Right lung (tissue), 2 donors: ENCODE measurements at regions not wholly inside any gene's neighbourhood (a gene's known extent, or its start where the extent isn't known, plus 50 kb on each side); places are given as distances from the start of the nearest gene placed in this dataset.
"Not testable (repeated sequence)": the region's sequence is repeated elsewhere in the genome, so short reads cannot be mapped to it uniquely, and the experiment has no call there.

Experiments used
- DNase-seq, 2 donors: peaks; one replicate each; pipeline ENCODE4 v3.0.0-alpha.2; 2013

GRCh38 chr10:85459906-85460305 is 906.7 kb downstream of the GRID1 start:
- DNase-seq, result no peak

DNA sequence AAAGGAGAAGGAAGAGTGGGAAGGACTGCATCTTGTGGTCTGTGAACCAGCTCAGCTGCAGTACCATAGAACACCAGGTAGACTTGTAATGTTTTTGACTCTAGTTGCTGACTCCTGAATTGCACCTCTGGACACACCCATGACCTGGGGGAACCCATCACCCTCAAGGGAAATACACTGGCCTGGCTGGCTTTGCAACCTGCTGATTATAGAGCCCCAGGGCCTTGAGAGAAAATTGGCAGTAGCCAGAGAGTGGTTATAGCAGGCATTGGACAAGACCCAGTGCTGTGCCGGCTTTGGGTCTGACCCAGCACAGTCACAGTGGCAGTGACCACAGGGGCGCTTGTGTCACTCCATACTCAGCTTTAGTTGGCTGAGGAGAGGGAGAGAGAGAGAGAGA is 902.3 kb downstream of the GRID1 start:
- no peak for DNase-seq

DNA sequence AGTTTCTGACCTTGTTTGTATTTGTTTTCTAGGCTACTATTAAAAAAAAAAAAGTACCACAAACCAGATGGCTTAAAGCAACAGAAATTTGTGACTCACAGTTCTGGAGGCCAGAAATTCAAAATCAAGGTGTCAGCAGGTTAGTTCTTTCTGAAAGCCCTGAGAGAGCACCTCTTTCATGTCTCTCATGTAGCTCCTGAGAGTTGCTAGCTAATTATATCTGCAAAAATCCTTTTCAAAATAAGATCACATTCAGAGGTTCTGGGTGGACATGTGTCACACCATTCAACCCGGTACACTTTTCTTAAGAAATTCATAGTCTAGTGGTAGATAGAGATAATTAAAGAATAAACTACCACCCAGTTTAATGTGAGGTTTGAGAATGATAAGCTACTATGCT is 888.6 kb downstream of the GRID1 start:
- no peak for DNase-seq

- no peak for DNase-seq
These were observed 876.2 kb downstream of the GRID1 start for GRCh38 chr10:85490431-85490830.

- DNase-seq, result no peak
These were observed 874.9 kb downstream of the GRID1 start for GRCh38 chr10:85491652-85492051.

- DNase-seq, result no peak
These were observed 873.9 kb downstream of the GRID1 start for GRCh38 chr10:85492684-85493083.

GRCh38 chr10:85493703-85494102 is 872.9 kb downstream of the GRID1 start:
- DNase-seq, result no peak

DNA sequence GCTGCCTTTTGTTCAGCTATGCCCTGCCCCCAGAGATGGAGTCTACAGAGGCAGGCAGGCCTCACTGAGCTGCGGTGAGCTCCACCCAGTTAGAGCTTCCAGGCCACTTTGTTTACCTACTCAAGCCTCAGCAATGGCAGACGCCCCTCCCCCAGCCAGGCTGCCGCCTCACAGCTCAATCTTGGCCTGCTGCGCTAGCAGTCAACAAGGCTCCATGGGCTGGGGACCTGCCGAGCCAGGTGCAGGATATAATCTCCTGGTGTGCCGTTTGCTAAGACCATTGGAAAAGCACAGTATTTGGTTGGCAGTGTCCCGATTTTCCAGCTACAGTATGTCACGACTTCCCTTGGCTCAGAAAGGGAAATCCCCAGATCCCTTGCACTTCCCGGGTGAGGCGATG is 862.0 kb downstream of the GRID1 start:
- DNase-seq, result not testable (repeated sequence)

GRCh38 chr10:85508159-85508558 is 858.4 kb downstream of the GRID1 start:
- no peak for DNase-seq

DNA sequence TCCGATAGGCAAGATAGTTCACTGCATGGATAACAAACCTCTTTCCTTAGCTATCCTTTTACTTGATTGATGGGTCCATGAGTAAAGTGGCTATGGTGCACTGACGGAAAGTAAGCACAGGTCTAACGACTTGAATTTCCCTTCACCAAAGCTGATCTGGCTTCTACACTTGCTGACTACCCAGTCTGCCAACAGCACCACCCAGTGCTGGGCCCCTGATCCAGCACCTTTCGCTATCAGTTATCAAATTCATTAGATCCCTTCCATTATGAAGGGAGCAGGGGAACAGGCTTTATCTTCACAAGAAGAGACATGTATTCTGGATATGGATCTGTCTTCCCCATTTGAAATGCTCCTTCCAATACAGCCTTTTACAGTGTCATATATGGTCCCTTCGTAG is 855.9 kb downstream of the GRID1 start:
- no peak for DNase-seq

GRCh38 chr10:85513436-85513835 is 853.2 kb downstream of the GRID1 start:
- DNase-seq, result no peak

DNA sequence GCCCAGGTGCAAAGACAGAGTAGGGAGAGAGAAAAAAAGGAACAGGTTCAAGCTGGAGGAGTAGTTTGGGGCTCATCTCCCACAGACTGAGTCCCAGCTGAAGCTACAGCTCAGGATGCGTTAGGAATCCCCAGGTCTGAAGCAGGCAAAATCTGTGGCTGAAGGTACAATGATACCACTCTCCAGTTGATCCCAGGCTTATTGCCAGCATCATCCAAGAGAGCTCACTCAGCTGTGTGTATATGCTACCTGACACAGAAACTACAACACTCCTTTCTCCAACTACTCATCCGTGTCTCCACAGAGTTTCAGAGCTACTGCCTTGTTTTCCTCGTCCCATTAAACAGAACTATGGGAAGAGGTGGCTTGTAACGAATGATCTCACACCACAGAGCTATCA is 851.3 kb downstream of the GRID1 start:
- no peak for DNase-seq

DNA sequence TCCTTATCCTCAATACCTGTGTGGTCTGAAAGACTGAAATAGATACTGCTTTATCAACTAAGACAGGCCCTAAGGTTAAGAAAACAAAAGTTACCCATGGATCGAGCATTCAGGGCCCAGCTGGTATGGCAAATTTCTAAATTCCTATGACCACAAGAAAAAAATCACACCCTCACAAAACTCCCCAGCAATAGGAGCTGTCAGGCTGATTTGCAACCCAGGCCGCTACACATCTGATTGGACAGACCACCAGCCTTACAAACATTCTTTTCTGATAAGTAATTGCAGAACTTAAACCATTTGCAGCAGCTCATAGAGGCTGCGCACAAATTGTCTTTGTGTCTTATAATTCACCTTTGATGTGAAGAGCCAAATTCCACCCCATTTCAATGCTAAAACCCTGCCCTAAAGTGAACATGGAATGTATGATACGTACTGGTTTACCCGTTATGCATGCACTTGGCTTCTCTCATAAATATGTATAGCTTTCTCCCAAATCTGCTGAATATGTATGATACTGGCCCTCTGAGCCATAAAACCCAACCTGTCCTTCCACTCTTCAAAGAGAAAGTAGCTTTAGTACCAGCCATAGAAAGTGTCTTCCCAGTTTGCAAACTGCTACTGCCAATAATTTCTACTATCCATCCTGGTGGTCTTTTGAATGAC is 842.5 kb downstream of the GRID1 start:
- DNase-seq, result no peak

- DNase-seq, result no peak
These were observed 838.8 kb downstream of the GRID1 start for GRCh38 chr10:85527616-85528317.

- DNase-seq, result no peak
These were observed 838.3 kb downstream of the GRID1 start for GRCh38 chr10:85528318-85528652.

DNA sequence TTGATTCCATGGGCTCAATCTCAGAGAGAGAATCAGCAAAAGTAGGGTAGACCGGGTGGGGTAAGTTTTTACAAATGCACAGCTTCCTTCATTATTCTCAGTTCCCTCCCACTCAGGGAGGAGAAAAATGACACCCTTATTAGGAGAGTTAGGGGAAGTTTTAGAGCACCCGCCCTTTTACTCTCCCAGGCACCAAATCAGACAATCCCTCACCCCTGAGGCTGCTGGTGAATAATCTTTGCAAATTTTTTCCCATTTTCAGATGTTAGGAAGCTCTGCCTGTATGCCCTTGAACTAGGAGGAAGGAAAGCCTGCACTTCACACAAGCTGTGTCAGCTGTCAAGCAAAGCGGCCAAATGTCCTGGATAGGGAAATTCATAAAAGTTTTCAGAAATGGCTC is 834.9 kb downstream of the GRID1 start:
- no peak for DNase-seq

DNA sequence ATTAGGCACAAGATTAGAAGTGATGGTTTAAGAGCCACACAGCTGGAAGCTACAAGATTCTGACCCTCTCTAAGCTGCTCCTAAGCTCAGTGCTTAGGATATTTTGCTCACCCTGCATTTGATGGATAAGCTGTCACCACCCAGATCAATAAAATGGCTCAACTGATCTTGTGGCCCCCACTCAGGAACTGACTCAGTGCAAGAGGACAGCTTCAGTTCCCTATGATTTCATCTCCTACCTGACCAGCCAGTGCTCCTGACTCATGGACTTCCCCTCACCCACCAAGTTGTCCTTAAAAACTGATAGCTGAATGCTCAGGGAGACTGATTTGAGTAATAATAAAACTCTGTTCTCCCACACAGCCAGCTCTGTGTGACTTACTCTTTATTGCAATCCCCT is 833.8 kb downstream of the GRID1 start:
- DNase-seq, result no peak

DNA sequence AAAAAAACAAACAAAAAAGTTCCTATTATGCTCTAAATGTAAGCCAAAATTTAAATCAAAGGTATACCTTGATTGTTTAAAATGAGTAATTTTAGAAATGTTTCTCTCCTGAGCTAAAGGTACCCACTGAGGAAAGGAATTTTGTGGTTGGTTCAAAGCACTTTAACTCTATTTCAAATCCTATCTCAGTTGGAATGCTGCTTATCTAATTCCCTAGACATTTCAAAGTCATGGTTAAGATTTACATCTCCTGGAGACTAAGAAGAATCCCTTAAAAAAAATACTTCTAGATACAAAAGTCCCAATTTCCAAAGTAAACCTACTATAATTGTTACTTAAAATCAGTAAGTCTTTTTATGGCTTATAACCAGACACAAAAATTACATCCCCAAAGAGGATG is 830.7 kb downstream of the GRID1 start:
- DNase-seq, result no peak

- no peak for DNase-seq
These were observed 829.0 kb downstream of the GRID1 start for GRCh38 chr10:85537561-85537960.

- no peak for DNase-seq
These were observed 828.0 kb downstream of the GRID1 start for GRCh38 chr10:85538601-85539000.

DNA sequence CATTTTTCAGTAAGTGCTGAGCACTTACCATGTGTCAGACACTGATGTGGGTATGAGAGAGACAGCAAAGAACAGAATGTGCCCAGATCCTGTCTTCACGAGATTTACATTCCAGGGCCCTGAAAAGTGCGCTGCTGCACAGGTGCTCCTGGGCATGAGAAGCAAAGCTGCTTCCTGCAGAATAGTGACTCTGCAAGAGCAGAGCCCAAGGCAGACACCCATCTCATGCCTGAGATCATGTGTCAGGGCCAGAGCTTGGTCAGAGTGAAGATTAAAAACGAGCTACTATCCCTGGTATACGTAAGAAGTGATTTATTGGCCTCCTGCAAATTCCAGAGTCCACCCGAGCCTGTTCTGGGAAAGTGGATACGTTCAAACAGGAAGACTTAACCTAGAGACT is 824.4 kb downstream of the GRID1 start:
- no peak for DNase-seq

DNA sequence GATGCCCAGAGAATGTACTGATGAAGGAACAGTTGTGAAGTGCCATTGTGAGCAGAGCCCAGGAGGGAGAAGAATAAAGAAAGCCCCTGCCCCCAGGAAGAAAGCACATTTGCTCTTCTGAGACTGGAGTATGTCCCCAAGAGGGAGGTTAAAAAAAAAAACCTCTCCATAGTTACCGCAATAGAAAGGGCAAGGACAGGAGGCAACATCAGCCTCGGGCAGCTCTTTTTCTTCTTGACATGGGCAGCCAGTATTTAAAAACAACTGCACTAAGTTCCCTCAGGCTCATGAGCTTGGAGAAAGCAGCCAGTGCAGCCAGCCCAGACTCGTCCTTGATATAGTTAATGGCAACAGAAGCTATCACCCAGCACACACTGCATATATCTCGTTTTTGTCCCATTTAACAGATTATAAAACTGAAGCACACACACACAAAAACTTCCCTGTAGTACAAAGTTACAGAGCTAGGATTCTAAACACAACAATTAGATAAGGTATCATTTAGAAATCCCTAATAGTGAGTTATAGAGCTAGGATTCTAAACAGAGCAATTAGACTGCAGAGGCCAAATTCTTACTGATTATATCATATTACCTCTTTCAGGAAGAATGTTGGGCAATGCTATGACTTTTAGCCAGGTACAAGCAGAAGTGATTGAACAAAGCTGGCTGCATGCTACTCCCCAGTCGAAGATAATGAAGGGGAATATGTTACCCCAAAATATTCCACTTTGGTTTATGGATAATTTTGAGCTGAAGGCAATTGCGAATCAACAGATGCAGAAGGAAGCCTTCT is 823.5 kb downstream of the GRID1 start:
- no peak for DNase-seq

GRCh38 chr10:85544956-85545355 is 821.6 kb downstream of the GRID1 start:
- DNase-seq, result no peak
